Stimulated activated CD8-positive, alpha-beta memory T cell treated with anti-CD3 and anti-CD28 coated beads, Interleukin-12 subunit alpha, Interleukin-12 subunit beta, amount 100 ng/mL, for 4 hours (primary cell): ENCODE measurements at regions not wholly inside any gene's neighbourhood (a gene's known extent, or its start where the extent isn't known, plus 50 kb on each side); places are given as distances from the start of the nearest gene placed in this dataset.
"Not testable (repeated sequence)": the region's sequence is repeated elsewhere in the genome, so short reads cannot be mapped to it uniquely, and the experiment has no call there.

Experiments used
- DNase-seq: peaks from one replicate; pipeline ENCODE4 v3.0.0-alpha.2; 2020; ENCODE audit warnings: low read depth

DNA sequence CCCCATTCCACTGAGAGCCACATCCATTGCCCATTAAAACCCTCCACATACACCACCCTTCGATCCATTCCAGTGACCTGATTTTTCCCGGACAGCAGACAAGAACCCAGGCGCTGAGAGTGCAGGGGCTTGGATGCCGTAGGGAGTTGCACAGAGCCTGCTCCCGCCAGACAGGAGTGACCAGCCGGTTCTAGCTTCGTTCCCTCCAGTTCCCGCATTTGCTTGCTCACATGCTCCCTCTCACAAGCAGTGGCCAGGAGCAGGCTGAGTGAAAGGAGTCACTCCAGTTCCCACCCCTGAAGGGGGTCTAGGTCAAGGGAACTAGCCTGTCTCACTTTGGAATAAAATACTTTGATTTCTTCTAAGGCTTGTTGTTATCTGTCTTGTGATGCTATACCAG is 119.5 kb downstream of the SKIDA1 start:
- DNase-seq = no peak

DNA sequence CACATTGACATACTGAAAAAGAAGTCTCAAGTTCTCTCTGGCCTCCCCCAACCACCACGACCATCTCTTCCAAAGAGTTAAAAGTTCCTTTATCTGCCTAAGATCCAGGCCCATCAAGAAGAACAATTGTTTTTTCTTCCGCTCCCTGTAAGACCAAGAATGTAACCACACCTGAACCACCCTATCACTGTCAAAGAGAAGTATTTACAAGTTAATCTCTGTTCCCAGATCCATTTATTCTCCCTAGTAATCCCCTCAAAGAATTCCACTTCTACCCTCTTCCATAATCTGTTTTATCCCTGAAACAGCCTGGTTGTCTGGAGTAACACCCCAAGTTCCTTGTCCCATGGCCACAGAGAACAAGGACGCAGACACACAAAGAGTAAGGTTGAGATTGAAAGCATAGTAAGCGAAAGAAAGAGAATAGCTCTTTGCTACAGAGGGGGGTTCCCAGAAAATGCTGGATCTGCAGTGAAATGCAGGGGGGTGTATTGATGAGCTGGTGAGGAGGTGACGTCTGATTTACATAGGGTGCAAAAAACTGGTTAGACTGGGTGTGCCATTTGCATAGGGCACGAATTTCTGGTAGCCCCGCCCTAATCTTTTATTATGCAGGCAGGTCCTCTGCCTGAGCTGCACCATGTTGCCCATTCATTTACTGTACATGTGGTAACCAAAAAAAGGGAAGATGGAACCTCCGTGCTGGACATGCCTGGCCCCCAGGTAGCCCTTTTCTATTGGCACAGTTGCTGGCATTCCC is 122.0 kb downstream of the SKIDA1 start:
- no peak for DNase-seq

DNA sequence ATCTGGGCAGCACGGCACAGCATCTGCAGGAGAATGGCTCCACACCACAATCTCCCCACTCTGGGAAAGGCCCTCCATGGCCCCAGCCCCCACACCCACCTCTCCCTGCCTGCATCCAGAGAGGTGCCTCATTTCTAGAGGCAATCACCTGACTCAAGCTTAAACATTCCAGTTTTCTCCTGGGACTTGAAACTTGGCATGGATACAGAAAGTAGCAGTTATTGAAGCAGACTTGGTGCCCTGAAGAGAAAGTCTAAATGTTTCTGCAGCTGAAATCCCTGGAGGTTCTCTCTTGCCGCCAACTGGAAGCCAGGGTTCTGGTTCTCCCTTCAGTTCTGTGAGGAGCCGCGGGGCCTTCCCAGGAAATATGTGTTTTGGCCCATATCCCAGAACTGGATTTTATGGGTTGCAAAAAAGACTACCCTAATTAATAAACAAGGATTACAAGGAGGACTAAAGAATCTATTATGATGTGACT is 122.8 kb downstream of the SKIDA1 start:
- no peak for DNase-seq

DNA sequence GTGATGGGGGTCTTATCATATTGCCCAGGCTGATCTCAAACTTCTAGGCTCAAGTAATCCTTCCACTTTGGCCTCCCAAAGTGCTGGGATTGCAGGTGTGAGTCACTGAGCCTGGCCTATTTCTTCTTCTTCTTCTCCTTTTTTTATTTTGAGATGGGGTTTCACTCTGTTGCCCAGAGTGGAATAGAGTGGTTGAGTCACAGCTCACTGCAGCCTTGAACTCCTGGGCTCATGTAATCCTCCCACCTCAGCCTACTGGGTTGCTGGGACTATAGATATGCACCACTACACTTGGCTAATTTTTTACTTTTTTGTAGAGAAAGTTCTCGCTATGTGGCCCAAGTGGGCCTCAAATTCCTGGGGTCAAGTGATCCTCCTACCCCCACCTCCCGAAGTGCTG is 124.3 kb downstream of the SKIDA1 start:
- no peak for DNase-seq

DNA sequence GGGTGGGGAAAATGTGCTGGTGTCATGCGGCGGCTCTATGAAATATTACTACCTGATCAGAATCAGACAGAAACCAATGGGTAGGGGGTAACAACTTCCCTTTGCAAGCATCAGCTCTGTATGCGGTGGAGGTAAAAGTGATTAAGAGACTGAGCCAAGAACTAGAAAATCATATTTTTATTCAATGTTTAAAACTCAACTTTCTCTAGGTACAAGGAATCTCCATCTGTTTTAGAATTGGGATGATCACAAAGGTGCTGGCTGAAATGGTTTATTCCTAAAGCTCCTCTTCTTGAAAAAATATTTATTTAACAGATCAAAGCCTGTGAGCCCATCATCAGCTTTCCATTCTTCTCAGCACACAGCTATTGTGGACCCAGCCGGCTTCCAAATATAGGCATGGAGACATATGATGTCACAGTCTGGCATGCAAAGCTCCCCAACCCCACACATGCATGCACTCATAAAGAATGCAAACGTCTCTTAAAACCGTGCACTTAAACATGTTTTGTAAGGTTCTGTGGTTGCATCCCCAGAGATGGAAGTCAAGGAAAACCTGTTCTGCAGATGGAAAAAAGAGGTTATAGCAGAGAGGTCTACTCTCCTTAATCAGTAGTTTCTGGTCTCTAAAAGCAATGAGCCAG is 126.0 kb downstream of the SKIDA1 start:
- DNase-seq = no peak

DNA sequence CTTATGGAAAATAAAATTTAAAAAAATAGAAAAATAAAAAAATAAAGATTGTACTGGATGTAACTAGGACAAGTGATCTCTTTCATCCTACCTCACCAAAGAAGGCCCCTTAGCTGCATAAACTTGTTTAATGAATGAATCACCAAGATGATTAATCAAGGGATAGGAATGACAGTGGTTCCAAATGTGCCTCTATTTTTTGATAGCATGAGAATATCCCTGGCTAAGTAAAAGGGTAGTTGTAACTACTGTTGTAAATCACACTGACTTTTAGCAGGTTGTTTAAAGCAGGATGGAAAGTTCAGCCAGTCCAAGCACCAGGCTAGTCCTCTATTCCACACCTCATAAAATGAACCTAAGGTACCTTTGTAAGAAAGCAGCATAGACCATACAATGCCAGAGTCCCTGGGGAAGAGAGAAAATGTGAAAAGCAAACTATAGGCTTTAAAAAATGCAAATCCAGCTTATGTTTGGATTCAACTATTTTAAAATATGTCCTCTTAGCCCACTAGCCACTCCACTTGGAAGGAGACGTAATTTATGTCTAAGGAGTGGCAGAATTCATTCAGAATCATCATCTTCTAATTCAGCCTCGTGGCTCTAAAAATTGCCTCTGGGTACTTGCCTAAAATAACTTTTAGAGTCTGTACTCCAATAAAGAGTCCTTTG is 126.8 kb downstream of the SKIDA1 start:
- no peak for DNase-seq

DNA sequence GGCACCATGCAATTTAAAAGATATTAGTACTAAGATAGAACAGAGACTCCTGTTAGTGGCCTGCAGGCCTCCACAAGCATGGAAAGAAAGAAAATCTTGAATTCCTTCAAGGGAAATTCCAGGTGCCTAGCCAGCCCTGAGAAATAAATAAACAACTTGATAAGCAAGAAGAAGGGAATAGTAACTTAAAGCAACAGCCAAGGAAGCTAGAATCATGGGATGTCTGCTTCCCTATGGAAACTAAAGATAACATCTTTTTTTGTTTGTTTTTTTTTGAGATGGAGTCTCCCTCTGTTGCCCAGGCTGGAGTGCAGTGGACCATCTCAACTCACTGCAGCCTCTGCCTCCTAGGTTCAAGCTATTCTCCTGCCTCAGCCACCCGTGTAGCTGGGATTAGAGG is 128.6 kb downstream of the SKIDA1 start:
- no peak for DNase-seq

DNA sequence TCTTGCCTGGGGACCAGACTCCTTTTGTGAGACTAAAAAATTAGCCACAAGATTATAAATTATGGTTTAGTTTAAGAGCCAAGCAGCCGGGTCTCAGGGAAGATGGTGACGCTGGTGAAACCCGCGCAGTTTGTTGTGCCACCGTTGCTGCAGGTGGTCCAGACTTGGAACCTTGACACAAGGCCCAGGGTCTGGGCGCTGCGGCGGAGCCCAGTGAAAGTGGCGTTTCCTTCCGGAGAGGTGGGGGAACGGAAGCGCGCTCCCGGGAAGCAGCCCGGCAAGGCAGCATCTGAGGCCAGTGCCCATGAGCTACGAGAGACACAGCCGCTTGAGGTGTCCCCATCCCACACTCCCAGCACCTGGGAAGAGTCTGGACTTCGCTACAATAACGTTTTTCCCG is 131.6 kb downstream of the SKIDA1 start:
- DNase-seq = no peak

DNA sequence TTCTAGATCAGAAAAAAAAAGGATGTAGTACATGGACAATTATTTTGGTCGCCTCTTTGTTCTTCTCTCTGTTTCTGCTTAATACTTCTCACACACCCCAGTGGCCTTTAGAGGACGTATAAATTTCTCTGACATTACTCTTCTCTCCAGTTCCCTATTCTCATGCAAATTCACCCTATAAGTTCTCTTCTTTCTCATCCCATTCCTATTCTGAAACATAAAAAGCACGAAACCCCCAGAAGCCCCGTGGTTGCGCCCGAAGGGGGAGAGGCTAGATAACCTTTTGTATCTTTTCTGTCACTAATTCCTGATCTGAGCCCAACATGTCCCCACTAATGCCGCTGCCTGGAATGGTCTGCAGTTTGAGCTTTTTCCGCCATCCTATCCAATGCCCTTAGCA is 136.9 kb downstream of the SKIDA1 start:
- DNase-seq = no peak

DNA sequence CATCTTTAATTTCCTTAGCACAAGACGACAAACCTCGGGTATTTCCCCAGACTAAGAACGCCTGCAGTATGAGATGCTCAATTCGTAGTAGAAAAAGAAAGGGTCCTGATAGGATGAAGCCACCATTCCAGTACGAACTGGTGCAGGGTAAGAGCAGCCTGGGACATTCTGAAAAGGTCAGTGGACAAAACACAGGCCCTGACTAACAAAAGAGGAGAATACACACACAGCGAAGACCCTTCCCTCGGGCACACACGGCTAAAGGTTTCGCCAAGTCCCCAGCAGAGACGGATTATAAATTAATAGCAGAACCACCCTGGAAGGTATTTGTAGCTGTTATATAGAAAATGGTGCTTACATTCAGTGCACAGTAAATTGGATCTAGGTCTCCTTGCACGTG is 137.6 kb downstream of the SKIDA1 start:
- no peak for DNase-seq

DNA sequence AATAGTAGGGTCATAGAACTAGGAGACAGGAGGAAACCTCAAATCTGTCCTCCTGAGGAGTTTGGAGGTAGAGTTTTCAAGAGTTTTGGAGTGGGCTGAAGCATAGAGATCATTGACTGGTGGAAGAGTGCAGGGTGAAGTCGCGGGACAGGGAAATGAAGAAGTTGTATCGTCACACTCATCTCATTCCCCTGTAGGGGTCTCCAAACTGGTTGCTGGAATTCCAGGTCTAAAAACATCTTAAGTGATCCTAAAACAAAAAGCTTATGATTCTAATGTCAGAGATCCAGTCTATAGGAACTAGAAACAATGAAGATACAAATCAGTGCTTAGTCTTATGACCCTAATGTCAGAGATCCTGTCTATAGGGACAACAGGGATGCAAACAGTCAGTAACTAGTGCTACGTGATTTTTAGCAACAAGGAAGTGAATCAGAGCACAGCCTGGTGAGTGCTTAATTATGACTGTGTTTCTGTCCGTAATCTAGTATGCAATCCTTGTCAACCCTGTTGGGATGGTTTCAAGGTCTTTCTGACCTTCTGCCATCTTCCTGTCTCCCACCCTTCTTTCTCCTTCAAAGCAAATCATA is 139.4 kb downstream of the SKIDA1 start:
- DNase-seq = no peak

DNA sequence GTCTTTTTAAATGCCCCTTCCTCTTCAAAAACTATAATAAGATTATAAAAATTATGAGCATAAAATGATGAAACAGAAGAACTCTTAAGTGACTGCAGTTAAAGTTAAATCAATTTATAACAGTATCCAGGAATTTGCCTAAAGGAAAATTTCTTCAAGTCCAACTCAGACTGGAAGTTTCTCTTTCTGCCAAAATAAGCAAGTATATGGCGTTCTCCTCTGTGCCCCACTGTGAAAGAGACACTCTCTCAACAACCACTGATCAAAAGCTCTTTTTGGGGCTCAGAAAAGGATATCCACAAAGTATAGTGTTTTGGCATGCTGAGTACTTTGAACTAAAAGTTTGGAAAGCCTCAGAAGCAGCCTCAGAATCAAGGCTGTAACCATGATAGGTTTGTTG is 139.9 kb downstream of the SKIDA1 start:
- DNase-seq = no peak

DNA sequence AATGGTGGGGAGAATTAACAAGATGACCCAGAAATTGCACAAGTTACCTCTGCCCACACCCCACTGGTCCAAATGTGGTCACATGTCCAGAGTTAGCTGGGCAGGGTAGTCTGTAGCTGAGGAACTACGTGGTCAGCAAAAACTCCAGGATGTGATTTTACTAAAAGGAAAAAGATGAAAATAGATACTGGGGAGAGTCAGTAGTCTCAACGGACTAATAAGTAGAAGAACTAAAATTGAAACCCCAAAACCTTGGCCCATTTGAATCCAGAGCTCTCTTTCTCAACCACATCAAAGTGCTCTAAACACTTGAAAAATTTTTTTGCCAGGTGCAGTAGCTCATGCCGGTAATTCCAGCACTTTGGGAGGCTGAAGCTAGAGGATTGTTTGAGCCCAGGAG is 146.3 kb downstream of the SKIDA1 start:
- DNase-seq = no peak

DNA sequence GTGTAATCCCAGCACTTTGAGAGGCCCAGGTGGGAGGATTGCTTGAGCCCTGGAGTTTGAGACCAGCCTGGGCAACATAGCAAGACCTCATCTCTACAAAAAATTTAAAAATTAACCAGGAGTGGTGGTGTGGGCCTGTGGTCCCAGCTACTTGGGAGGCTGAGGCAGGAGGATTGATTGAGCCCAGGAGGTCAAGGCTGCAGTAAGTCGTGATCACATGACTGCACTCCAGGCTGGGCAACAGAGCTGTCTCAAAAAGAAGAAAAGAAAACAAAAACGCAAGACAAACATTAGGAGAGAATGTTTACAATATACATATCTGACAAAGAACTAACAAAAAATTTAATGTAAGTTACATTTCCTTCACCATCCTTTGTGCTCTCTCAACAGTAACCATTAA is 150.2 kb downstream of the SKIDA1 start:
- not testable (repeated sequence) for DNase-seq

DNA sequence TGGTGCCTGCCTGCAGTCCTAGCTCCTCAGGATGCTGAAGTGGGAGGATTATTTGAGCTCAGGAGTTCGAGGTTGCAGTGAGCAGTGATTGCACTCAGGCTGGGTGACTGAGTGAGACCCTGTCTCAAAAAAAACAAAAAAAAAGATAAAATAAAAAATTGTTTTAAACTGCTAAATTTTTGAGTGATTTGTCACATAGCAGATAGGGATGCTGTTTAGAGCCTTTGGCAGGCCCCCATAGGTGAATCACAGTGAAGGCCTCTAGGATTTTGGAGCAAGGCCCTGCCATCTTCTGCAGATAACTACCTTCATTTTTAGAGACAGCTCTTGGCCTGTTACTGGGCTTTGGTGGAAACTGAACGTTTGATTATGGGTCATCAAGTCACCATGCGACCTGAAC is 151.6 kb downstream of the SKIDA1 start:
- DNase-seq = not testable (repeated sequence)

DNA sequence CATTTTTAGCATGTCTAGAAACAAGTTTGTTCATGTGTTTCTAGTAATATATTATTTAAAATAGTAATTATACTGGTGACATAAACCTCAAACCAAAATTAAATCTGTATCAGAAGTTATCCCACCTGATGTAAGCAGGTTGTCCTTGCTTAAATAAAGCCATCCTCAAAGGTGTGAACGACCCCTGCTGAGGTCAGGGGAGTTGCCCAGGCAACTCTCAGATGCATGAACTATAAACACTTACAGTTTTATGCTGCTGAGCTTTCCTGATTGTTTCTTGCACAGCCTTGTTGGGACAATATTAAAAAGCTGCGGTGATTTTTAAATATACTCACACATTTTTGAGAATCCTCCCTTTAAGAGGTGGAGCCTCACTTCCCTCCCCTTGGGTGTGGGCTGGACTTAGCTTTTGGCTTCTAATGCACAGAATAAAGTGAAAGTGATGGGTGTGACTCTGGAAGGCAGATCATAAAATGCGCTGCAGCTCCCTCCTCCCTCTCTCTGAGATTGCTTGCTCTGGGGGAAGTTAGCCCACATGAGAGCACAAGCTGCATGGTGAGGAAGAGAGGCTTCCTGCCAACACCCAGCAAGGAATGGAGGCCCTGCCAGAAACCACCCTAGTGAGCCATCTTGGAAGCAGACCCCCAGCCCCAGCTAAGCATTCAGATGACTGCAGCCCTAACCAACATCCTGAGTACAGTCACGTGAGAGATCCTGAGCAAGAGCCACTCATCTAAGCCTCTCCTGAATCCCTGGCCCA is 152.7 kb downstream of the SKIDA1 start:
- no peak for DNase-seq

DNA sequence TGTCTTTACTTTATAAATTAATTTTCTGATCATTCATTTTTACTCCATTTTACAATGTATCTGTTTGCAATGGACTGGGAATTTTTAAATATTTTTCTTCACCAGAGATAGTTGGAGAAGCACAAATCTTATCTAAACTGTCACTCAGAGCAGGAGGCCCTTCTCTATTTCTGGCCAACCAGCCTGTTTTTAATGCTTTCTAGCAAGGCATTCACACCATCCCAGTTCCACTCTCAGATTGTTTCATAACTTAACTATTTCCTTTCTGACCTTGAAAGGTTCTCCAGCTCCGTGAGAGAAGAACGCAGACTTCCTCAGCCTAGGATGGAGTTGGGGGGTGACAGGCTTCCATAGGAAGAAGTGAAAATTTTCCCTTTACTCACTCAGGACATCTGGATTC is 155.8 kb downstream of the SKIDA1 start:
- no peak for DNase-seq

DNA sequence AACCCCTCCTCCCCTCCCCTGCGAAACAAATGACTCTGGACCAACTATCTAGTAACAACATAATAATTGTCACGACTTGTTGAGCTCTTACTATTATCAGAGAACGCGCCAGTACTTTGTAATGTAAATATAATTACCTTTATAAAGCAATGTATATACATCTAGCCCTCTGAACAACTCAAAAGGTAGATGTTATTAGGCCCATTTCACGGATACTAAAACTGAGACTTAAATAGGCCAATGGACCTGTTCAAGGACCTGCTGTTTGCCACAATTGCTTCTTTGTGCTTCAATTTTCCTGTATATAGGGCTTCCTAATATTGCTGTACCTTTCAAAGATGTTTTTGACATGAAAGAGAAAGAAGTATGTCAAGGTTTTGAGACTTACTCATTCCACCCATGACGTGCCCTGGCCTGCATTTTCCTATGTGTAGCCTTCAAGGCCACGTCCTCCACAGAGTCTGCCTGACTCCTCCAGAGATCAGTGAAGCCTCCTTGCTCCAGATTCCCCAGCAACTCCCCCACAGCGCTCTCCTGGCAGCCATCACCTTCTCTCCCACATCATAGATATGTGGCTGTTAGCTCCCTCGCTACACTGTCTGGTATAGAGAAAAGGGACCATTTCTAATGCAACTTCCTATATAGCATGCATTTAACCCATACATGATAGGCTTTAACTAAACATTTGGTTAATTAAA is 156.6 kb downstream of the SKIDA1 start:
- DNase-seq = no peak

DNA sequence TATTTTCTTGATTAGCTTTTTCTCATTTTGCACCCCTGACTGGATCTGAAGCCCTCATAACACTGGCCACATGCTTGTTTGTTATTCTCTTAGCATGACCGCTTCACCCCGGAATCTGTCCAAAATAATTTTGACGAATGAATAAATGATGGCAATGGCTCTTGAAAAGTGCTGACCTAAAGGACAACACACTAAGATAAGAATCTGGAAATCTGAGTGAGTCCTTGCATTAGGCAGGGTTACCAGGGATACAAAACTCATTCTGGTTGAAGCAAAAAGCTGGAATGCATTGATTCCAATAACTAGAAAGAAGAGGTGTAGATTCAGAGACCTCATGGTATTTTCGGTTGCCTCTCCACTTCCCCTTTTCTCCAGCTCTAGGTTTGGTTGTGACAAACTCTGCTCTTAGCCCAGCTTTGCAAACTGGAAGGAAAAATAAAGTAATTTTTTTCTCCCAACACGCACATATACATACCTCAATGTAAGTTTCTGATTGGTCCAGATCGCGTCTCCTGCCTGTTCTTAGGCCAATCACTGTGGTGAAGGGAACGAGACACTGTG is 157.4 kb downstream of the SKIDA1 start:
- DNase-seq = no peak

DNA sequence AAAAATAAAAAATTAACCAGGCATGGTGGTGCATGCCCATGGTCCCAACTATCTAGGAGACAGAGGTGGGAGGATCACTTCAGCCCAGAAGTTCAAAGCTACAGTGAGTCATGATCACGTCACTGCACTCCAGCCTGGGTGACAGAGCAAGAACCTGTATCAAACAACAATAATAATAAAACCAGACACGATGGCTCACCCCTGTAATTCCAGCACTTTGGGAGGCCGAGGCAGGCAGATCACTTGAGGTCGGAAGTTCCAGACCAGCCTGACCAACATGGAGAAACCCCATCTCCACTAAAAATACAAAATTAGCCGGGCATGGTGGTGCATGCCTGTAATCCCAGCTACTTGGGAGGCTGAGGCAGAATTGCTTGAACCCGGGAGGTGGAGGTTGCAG is 159.4 kb downstream of the SKIDA1 start:
- DNase-seq = not testable (repeated sequence)
